Neural progenitor cell (in vitro differentiated cells): ENCODE measurements at regions not wholly inside any gene's neighbourhood (a gene's known extent, or its start where the extent isn't known, plus 50 kb on each side); places are given as distances from the start of the nearest gene placed in this dataset.

Source experiments
- CTCF ChIP-seq: fragments of 200-600 bp; sonication (generic); IDR thresholded peaks from 2 replicates; pipeline ENCODE4 v1.5.1; 2017; ENCODE audit warnings: antibody characterized with exemption, mild to moderate bottlenecking
- EZH2 ChIP-seq: fragments of 200-600 bp; sonication (generic); IDR thresholded peaks from 2 replicates; pipeline ENCODE4 v1.6.1; 2017; ENCODE audit warnings: antibody characterized with exemption, mild to moderate bottlenecking, moderate library complexity
- EZH2phosphoT487 ChIP-seq: fragments of 200-600 bp; sonication (generic); IDR thresholded peaks from 2 replicates; pipeline ENCODE4 v1.6.1; 2017; ENCODE audit warnings: antibody characterized with exemption

- TF ChIP-seq CTCF (no peak), EZH2 (no peak), EZH2phosphoT487 (no peak)
Measured at GRCh38 chr5:81802625-81803024, 51.7 kb upstream of the SSBP2 start.
